Progenitor cell of endocrine pancreas (in vitro differentiated cells): ENCODE measurements at regions not wholly inside any gene's neighbourhood (a gene's known extent, or its start where the extent isn't known, plus 50 kb on each side); places are given as distances from the start of the nearest gene placed in this dataset.
"Not testable (repeated sequence)": the region's sequence is repeated elsewhere in the genome, so short reads cannot be mapped to it uniquely, and the experiment has no call there.

Experiments used
- DNase-seq: peaks from one replicate; pipeline ENCODE4 v3.0.0; 2021; ENCODE audit warnings: low spot score; ENCODE audit not compliant: unreplicated experiment
- H3K27ac Mint-ChIP-seq: 2 replicates; pipeline ENCODE4 v1.8.0; 2021; ENCODE audit warnings: mild to moderate bottlenecking, moderate library complexity, mixed read lengths
- H3K27me3 Mint-ChIP-seq: 2 replicates; pipeline ENCODE4 v1.8.0; 2021; ENCODE audit warnings: mixed read lengths
- H3K36me3 Mint-ChIP-seq: 2 replicates; pipeline ENCODE4 v1.8.0; 2022; ENCODE audit warnings: mixed read lengths; ENCODE audit not compliant: insufficient read depth
- H3K4me1 Mint-ChIP-seq: 2 replicates; pipeline ENCODE4 v1.8.0; 2021; ENCODE audit warnings: low read depth, mixed read lengths
- H3K4me3 Mint-ChIP-seq: 2 replicates; pipeline ENCODE4 v1.8.0; 2021; ENCODE audit warnings: low read depth, mild to moderate bottlenecking, moderate library complexity, mixed read lengths
- H3K9me3 Mint-ChIP-seq: 2 replicates; pipeline ENCODE4 v1.8.0; 2021; ENCODE audit warnings: low read depth, mixed read lengths
- TF ChIP-seq, protein P1 (sequence below): fragments of 200-600 bp; sonication (generic); IDR thresholded peaks from one replicate; pipeline ENCODE4 v1.5.0; 2021; ENCODE audit warnings: antibody characterized with exemption, mild to moderate bottlenecking; ENCODE audit not compliant: unreplicated experiment

DNA sequence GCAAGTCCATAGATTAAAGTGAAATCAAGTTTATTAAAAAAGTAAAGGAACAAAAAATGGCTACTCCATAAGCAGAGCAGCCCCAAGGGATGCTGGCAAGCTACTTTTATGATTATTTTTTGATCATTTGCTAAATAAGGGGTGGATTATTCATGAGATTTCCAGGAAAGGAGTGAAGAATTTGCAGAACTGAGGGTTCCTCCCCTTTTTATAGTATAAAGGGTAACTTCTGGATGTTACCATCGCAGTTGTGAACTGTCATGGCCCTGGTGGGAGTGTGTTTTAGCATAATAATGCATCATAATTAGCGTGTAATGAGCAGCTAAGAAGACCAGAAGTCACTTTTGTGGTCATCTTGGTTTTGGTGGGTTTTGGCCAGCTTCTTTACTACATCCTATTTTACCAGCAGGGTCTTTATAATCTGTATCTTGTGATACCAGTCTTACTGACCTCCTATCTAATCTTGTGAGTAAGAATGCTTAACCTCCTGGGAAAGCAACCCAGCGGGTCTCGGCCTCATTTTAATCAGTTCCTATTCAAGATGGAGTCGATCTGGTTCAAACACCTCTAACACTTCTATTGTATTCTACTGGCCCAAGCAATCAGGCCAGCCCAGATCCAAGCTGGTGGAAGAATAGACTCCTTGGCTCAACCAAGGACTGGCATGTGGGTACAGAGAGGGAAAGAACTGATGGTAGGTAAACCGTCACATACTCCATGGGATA is 87.9 kb upstream of the NPSR1 start:
- no peaks in the 10 kb centered on the region for H3K27me3 Mint-ChIP-seq
- no peak overlapping the region for H3K27ac Mint-ChIP-seq
- H3K36me3 Mint-ChIP-seq, result no peaks in the 10 kb centered on the region
- no peak for DNase-seq
- TF ChIP-seq, protein P1, sequence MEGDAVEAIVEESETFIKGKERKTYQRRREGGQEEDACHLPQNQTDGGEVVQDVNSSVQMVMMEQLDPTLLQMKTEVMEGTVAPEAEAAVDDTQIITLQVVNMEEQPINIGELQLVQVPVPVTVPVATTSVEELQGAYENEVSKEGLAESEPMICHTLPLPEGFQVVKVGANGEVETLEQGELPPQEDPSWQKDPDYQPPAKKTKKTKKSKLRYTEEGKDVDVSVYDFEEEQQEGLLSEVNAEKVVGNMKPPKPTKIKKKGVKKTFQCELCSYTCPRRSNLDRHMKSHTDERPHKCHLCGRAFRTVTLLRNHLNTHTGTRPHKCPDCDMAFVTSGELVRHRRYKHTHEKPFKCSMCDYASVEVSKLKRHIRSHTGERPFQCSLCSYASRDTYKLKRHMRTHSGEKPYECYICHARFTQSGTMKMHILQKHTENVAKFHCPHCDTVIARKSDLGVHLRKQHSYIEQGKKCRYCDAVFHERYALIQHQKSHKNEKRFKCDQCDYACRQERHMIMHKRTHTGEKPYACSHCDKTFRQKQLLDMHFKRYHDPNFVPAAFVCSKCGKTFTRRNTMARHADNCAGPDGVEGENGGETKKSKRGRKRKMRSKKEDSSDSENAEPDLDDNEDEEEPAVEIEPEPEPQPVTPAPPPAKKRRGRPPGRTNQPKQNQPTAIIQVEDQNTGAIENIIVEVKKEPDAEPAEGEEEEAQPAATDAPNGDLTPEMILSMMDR, result no peak
- no peaks in the 10 kb centered on the region for H3K4me1 Mint-ChIP-seq
- H3K9me3 Mint-ChIP-seq, result no peaks in the 10 kb centered on the region
- H3K4me3 Mint-ChIP-seq, result no peak overlapping the region

DNA sequence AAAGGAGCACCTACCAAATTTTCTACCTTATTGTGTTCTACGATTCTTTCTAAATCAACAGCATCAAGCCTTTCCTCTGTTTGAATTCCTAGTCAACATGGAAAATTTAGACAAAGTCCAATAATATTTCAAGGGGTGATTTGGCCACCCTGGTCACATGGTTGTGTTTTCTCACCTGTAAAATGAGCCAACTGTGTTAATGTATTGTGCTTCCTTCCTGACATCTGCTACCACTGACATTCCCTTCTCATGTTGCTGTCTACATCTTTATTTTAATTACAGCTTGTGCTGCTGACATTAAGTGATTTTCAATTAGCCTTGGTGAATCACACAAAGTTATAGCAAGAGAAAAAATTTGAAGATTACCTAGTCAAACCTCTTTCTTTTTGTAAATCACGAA is 83.0 kb upstream of the NPSR1 start:
- Mint-ChIP-seq H3K4me1 (no peaks in the 10 kb centered on the region), H3K27ac (no peak overlapping the region), H3K36me3 (peaks cover 2% of the 10 kb centered on the region), H3K27me3 (no peaks in the 10 kb centered on the region), H3K9me3 (peaks cover 23% of the 10 kb centered on the region), H3K4me3 (no peak overlapping the region)
- TF ChIP-seq, protein P1, result no peak
- no peak for DNase-seq

DNA sequence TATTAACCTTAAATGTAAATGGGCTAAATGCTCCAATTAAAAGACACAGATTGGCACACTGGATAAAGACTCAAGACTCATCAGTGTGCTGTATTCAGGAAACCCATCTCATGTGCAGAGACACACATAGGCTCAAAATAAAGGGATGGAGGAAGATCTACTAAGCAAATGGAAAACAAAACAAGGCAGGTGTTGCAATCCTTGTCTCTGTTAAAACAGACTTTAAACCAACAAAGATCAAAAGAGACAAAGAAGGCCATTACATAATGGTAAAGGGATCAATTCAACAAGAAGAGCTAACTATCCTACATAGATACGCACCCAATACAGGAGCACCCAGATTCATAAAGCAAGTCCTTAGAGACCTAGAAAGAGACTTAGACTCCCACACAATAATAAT is 80.1 kb upstream of the NPSR1 start:
- peaks cover 24% of the 10 kb centered on the region for H3K9me3 Mint-ChIP-seq
- not testable (repeated sequence) for H3K4me1 Mint-ChIP-seq, H3K4me3 Mint-ChIP-seq, H3K27me3 Mint-ChIP-seq, H3K27ac Mint-ChIP-seq, DNase-seq, H3K36me3 Mint-ChIP-seq

DNA sequence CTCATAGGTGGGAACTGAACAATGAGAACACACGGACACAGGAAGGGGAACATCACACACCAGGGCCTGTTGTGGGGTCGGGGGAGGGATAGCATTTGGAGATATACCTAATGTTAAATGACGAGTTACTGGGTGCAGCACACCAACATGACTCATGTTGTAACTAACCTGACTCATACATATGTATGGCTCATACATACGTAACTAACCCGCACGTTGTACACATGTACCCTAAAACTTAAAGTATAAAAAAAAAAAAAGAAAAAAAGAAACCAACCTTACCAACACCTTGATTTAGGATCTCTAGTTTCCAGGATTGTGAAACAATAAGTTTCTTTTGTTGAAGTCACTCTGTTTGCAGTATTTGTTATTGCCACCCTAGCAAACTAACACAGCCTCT is 76.3 kb upstream of the NPSR1 start:
- not testable (repeated sequence) for H3K36me3 Mint-ChIP-seq, H3K27me3 Mint-ChIP-seq, H3K4me1 Mint-ChIP-seq, H3K27ac Mint-ChIP-seq, DNase-seq, H3K4me3 Mint-ChIP-seq
- peaks cover 18% of the 10 kb centered on the region for H3K9me3 Mint-ChIP-seq

DNA sequence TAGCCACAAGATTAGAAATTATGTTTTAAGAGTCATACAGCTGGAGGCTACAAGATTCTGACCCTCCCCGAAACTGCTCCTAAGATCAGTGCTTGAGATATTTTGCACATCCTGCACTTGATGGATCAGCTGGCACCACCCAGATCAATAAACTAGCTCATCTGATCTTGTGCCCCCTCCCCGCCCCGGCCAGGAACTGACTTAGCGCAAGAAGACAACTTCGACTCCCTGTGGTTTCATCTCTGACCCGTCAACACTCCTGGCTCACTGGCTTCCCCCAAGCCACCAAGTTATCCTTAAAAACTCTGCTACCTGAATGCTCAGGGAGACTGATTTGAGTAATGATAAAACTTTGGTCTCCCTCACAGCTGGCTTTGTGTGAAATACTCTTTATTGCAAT is 73.5 kb upstream of the NPSR1 start:
- TF ChIP-seq, protein P1, result no peak
- no peak for DNase-seq
- Mint-ChIP-seq H3K4me3 (no peak overlapping the region), H3K27me3 (no peaks in the 10 kb centered on the region), H3K27ac (no peak overlapping the region), H3K4me1 (no peaks in the 10 kb centered on the region), H3K9me3 (peaks cover 6% of the 10 kb centered on the region), H3K36me3 (no peaks in the 10 kb centered on the region)

DNA sequence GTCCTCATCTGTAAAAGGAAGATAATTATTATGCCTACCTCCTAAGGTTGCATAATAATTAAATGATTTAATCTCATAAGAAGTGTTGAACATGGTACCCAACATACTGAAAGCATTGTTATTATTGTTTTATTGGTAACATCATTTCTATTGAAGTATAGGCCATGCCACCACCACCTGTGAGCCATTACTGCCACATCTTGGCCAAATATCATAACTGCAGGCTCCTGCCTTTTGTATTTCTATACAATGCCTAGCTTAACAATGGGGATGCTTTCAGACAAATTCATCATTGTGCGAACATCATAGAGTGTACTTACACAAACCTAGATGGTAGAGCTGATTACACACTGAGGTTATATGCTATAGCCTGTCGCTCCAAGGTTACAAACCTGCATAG is 61.1 kb upstream of the NPSR1 start:
- peaks cover 10% of the 10 kb centered on the region for H3K27me3 Mint-ChIP-seq
- H3K27ac Mint-ChIP-seq, result no peak overlapping the region
- no peaks in the 10 kb centered on the region for H3K36me3 Mint-ChIP-seq
- H3K4me1 Mint-ChIP-seq, result no peaks in the 10 kb centered on the region
- TF ChIP-seq, protein P1, result peak; percentile 44
- no peak for DNase-seq
- no peaks in the 10 kb centered on the region for H3K9me3 Mint-ChIP-seq
- no peak overlapping the region for H3K4me3 Mint-ChIP-seq
